NCI-H774 (cell line): ENCODE measurements at regions not wholly inside any gene's neighbourhood (a gene's known extent, or its start where the extent isn't known, plus 50 kb on each side); places are given as distances from the start of the nearest gene placed in this dataset.

Experiments
- DNase-seq: peaks from one replicate; lab custom pipeline; 2025; lab: John Stamatoyannopoulos, UW

GRCh38 chr2:240284503-240285259 lies 144.2 kb upstream of the OTOS start:
- no peak for DNase-seq

DNA sequence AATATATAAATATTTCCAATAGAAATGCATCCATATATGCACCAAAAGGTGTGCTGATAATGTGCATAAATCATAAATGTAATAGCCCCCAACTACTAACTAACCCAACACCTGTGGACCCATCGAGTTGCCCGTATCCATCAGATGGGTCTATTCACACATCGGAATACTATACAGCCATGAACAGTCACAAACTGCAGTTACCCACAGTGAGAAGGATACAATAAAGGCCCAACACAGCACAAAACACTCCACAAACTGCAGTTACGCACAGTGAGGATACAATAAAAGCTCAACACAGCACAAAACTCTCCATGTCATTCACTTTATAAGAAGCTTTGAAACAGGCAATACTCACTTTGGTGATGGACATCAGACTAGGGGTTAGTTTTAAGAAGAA lies 145.3 kb upstream of the OTOS start:
- DNase-seq, result no peak

DNA sequence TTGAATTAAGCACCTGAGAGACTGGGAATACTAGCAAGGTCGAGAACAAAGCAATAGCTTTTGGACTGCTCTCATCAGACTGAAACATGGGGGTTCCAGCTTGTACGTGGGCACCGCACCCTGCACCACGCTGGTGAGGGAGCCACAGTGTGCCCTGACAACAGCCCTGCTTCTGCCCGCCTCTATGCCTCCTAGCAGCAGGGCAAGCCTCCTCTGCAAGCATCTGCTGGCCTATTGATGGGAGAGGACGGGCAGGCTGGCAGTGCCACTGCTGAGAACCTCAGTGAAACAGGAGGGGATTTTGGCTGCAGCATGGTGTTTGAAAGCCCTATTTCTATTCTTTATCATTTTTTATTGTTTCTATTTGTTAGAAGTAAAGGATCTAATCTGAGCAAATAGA lies 146.1 kb upstream of the OTOS start:
- DNase-seq, result no peak

- DNase-seq, result no peak
These were observed 146.6 kb upstream of the OTOS start for GRCh38 chr2:240287011-240287410.

DNA sequence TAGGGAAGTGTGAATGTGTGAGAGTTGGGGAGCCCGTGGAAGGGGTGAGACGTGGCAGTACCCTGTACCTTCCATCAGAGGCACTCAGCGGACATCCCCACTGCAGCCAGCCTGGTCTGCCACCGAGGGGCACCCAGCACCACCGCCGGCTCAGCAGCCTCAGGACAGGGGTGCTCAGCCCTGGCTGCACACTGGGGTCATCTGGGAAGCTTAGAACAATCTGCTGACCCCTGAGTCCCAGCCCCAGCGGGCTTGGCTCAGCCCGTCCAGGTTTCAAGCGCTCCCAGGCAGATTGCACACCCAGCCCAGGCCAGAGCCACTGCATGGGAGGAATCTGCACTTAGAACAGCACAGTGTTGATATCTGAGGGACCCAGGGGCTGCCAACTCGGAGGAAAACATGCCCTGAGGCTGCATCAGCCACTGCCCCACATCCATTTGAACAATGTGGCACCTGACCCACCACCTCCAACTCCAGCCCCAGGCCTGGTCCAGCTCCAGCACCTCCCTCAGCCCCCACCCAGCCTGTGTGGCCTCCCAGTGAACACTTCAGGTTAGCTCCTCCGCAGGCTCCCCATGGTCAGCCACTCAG lies 147.1 kb upstream of the OTOS start:
- DNase-seq, result no peak

DNA sequence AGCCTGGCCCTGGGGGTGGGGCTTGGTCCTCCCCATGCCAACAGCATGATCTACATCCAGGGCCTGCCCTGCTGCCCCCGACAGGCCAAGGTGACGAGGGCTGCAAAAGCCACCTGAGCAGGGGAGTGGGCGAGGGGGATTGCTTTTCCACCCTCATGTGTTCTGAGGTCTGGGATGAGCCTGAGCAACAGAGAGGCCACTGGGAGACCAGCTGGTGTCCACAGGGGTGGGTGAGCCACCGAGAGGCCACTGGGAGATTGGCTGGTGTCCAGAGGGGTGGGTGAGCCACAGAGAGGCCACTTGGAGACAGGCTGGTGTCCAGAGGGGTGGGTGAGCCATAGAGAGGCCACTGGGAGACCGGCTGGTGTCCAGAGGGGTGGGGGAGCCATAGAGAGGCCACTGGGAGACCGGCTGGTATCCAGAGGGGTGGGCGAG lies 147.4 kb upstream of the GPC1 start:
- DNase-seq, result no peak

DNA sequence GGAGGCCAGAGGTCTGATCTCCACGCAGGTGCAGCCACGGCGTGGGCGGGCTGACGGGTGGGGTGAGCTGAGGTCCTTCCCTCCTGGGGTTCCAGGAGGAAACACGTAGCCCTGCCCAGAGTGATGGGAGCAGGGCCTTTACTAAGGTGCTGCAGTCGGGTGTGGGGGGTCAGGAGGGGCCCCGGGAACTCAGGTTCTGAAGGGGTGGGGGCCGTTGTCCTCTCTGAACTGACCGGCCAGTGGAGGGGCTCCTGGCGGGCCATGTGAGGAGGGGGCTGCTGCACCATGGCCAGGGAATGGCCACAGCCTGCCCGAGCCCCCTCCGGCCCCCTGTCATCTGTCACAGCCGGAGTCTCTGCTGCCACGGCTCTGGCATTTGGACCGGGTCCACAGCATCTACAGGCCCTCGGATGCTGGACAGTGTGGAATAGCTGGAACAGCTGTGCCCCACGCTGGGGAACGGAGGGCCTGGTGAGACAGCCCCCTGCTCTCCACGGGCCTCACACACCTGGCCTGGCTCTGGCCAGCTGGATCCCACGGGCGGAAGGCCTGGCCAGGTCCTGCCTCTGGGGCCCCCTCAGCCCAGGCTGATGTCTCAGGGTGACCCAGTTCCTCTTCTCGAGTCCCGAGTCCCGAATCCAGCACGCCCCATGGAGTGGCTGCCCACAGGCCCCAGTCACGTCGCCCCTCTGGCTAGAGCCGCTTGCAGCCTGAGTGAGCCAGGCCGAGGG lies 145.6 kb upstream of the GPC1 start:
- no peak for DNase-seq

- DNase-seq, result no peak
These were observed 144.8 kb upstream of the GPC1 start for GRCh38 chr2:240290432-240291336.

GRCh38 chr2:240291337-240292034 lies 144.0 kb upstream of the GPC1 start:
- DNase-seq, result no peak

DNA sequence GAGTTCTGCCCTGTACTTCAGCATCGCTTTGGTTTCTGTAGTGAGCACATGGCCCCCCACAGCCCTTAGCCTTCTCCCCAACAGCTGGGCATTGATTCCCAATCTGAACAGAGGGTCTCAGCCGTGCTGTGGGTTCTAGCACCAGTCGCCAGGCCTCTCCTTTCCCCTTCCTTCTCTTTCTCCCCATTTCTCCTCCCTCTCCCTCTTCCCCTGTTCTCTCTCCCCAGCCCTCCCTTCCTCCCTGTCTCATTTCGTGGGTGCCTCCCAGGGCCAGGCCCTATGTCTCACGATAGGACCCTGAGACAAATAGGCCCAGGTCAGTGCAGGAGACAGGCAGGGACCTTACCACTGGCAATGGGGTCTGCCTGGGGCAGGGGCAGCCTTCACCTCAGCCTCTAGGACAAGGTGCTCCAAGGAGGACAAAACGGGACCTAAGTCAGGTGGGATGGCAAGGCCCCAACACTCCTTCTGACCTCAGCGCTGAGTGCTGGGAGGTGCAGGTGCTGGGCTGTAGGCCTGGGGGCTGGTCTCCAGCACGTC lies 143.4 kb upstream of the GPC1 start:
- DNase-seq, result no peak

DNA sequence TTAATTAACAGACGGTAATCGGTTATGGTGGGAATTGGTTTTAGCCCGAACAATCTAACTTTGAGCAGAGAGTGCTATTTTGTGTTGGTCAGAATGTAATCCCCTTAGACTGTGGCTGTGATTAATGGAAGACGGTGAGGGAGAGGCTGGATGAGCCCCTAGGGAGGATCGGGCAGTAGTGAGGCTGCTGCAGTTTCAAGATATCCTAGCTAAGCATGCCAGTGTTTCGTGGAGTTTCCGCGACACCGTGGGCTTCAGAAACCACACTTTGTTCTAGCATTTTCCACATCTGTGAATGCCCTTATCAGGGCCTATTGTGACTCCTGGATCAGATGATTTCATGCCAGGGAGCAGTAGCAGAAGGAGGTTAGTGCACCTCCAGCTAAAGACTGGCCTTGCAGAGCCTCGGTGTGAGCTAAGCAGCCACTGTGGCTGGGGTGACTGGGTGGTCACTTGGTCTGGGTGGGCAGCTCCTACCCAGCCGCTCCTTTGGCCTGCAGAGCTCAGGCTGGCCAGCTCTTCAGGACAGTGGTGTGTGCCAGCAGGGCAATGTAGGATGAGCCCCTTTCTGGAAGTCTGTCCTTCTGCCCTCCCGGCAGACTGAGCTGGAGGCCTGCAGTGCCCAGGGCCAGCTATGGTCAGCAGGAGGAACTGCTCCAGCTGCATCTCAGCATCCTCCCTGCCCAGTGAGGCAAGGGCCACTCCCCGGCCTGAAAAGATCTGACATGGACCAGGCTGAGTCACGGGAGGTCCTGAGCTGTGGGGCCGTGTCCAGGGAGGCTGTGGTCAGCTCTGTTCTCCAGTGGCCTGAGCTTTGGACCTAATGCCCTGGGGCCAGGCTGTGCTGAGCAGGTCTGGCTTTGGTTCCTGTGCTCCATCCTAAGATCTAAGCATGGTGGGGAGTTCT lies 142.6 kb upstream of the GPC1 start:
- DNase-seq, result no peak

GRCh38 chr2:240293557-240294461 lies 141.7 kb upstream of the GPC1 start:
- no peak for DNase-seq

GRCh38 chr2:240294514-240294913 lies 140.9 kb upstream of the GPC1 start:
- no peak for DNase-seq

DNA sequence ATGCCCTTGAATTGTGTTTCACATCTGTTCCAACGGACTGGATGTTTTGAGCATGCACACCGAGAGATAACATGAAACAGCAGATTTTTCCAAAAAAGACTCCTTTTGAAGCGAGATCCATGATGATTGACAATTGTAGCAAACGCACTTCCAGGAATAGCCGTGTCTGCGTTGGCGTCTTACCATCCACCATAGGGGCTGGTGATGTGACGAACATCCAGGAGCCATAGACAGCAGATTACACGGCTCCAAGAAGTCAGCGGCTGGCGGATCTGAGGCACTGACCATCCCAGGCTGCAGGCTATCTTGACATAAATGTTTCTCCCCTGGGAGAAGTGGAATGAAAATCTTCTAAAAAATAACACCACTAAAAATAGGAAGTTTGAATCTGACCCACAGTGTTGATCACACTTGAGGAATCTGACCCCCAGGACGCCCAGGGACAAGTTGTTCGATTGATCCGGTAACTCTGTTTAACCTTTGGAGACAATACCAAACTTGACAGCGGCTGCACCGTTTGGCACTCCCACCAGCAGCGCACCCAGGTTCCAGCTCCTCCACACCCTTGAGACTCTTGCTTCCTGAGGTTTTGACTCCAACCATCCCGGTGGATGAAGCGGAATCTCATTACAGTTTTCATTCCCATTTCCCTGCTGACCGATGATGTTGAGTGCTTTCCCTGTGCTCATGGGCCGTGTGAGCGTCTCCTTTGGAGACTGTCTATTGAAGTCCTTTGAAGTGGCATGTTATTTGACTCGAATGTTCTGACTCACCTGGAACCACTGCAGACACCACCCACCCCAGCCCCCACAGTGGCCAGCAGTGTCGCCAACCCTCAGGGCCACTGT lies 140.0 kb upstream of the GPC1 start:
- no peak for DNase-seq

GRCh38 chr2:240296104-240296406 lies 139.4 kb upstream of the GPC1 start:
- no peak for DNase-seq

DNA sequence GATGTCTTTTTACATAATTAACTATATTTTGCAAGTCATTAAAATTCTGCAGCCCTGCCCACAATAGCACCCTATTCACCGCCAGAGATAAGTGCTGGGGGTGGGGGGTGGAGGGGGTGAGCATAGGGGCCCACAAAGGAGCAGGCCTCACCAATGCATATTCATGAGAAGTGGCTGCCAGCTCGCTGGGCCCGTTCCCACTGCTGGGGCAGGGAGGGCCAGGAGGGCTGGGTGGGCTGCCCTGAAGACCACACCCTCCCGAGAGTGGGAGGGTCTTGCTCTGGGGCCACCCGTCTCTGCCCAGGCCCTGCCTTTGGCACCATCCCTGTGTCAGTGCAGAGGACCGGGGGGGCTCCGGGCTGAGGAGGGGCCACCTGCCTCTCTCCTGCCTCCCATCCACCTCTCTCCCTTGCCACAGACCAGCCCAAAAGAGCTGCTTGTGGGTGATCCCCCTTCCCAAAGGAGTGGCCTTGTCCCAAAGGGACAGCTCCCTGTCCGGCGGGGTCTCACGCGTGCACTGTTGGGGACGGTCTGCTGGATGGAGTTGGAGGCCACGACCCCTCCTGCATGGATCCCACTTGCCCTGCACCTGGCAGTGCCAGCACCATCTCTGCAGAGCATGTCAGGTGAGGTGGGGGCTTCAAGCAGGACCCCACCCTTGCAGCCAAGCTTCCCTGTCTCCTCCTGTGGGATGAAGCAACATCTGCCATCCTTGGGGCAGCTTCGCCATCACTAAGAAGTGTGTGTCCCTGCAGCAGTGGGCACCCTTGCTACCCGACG lies 138.8 kb upstream of the GPC1 start:
- no peak for DNase-seq

DNA sequence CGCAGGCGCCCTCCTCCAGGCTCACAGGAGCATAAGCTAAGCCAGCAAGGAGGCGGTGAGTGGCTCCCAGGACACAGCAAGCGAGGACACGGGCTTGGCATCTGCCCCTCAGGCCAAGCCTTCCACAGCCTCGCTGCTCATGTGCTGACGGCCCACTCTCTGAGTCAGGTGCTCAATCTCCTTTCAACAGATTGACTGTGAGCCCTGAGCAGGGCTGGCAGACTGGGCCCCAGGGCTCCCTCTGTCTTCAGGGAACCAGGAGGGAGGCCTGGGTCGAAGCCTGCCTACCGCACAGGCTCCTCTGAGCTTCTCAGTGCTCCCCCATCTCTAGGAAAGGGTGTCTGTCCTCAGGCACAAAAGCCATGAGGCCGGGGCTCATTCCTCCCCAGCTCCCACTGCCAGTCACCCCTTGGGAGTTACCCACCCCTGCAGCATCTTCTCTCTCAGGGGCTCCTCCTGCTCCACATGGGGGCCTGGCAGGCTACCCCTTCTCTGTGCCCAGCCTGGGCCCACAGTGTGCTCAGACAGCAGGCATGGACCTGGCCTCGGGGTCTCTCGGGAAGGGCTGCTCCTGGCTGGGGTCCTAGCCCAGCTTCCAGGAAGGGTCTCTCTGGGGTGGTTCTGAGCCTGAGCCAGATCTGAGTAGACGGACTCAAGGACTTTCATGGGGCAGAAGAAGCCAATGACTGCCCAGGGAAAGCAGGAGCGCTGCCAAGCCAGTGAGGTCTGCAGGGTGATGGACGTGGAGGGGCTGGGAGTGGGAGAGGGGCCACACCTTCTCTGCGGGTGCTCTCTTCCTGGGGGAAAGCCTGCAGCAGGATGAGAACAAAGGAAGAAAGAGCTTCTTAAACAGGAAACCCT lies 138.0 kb upstream of the GPC1 start:
- no peak for DNase-seq
